Glomerular endothelial cell (primary cell): ENCODE measurements at regions not wholly inside any gene's neighbourhood (a gene's known extent, or its start where the extent isn't known, plus 50 kb on each side); places are given as distances from the start of the nearest gene placed in this dataset.

Experiments
- DNase-seq: peaks from one replicate; pipeline ENCODE4 v3.0.0-alpha.2; 2011; ENCODE audit warnings: low read depth, low spot score; ENCODE audit errors: extremely low read depth

DNA sequence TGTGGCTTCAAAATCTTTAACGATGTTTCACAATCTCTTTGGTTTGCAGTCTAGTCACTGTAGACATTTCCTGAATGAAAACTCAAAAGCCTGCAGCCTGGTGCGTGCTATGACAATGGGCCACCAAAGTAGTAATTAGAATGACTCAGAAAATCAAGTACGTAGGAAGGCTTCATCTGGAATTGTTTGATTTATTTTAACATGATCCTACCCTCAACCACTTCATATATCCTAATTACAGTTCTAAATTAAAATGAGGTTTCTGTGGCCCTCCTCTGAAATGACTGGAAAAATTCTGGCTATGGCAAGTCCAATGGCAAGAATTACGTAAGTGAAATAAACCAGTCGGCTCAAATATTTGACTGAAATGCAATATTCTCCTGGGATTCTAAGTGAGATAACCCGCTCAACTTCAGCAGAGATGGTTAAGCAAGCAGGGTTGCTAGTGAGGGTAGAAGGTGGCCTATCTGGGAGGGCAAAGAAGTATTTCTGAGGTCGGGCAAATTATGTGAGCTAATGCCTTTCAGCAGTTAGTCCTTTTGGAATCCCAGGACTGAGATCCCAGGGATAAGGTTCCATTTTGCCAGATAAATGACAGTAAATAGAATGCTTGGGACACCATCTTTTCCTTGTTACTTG lies 145.6 kb upstream of the MYOCD start:
- DNase-seq: no peak

DNA sequence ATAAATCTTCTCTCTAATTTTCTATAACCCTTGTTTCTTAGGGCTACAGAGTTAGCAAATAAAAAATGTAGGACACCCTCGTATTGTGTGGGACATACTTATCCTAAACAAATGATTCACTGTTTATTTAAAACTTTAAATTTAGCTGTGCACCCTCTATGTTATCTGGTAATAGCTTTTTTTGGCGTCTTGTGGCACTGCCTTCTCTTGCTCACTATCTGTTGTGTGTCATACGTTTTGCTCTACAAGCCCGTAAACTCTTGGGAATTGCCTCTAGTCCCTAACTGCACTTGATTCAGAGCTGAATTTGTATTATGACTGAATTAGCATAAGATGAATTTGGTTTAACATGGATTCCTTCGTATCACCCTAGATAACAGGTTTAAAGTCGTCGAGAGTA lies 144.3 kb upstream of the MYOCD start:
- DNase-seq: no peak

DNA sequence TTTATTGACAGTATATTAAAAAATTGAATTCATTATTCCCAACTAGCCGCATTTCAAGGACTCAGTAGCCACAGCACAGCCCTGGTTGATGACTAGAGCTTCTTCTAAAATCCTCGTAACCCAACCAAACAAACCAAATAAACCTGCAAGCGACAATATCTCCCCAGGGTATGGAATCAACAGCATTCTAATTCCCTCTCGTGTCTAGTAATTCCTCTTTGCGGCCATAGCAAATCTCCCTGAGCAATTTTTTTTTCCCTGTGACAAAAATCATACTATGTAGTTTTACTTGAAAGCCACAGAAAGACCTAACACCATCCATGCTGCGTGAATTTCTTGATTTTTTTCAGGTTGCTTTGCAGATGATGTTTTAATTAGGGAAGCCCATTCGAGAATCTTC lies 143.4 kb upstream of the MYOCD start:
- no peak for DNase-seq

DNA sequence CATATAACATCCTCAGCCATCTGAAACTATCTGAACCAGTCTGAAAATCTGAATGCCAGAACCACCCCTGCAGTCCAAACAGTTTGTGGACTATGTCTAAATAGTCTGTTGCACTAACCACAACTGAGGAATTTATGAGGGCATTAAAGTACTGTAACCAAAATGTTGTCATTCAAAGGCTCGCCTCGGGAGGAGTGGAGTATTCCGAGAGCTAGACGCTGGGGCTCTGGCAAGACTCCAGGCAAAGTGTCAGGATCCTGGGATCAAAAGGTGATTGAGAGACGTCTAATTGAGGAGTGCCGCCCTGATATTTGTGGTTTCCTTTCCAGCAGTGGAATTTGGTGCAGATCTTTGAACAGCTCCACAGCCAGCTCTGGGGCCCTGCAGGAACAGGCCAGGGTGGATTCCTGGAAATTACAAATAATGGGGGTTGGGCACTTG lies 142.9 kb upstream of the MYOCD start:
- DNase-seq: no peak

DNA sequence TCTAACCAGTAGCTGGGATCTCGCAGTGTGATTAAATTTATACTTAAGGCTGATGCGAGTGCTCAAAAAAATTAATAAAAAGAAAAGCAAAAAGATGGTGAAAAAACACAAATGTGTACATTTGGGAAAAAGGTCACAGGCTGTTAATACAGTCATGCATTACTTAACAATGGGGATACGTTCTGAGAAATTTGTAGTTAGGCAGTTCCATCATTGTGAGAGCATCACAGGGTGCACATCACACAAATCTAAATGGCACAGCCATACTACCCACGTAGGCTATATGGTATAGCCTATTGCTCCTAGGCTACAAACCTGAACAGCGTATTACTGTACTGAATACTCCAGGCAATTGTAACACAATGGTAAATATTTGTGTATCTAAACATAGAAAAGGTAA lies 142.4 kb upstream of the MYOCD start:
- DNase-seq: no peak

DNA sequence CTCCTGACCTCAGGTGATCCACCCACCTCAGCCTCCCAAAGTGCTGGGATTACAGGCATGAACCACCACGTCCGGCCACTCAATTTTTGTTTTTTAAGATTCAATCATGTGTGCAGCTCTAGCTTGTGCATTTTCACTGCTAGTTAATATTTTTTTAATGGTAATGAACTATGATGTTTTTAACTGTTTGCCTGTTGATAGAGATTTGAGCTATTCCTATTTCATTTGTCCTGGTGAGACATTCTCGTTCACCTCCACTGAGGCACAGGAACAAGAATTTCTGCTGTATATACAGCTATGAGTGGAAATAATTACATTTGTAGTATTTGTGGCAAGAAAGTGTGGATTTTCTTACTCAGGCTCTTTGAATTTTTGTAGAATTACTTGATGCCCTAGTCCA lies 137.7 kb upstream of the MYOCD start:
- no peak for DNase-seq

DNA sequence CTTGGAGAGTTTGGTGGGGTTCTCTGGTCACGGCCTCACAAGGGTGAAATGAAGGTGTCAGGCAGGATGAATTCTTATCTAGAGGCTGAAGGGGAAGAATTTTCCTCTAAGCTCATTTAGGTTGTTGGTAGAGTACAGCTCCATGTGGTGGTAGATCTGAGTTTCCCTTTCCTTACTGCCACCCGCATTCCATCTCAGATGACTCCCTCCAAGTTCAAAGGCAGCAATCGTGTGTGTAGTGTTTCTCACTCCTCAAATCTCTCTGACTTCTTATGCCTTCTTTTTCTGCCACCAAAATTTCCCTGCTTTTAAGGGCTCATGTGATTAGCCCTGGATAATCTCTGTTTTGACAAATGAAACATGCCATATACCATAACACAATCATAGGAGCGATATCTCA lies 135.5 kb upstream of the MYOCD start:
- DNase-seq: no peak

DNA sequence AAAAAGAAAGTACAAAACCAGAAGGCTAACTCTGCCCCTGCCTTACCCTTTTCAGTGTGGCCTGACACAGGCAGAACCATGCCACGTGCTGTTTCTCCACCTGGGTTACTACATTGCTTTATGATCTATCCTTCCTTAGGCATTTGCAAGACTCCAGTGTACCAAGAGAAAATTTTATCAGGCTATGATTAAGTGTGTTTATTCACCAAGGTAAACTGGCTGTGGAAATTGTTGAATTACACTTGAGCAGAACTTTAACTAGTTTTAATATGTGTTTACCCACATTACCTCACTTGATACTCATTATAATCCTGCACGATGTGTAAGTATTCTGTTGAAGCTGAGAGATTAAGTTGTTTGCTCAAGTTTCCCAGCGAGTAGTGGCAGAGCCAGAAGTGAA lies 129.7 kb upstream of the MYOCD start:
- DNase-seq: no peak

DNA sequence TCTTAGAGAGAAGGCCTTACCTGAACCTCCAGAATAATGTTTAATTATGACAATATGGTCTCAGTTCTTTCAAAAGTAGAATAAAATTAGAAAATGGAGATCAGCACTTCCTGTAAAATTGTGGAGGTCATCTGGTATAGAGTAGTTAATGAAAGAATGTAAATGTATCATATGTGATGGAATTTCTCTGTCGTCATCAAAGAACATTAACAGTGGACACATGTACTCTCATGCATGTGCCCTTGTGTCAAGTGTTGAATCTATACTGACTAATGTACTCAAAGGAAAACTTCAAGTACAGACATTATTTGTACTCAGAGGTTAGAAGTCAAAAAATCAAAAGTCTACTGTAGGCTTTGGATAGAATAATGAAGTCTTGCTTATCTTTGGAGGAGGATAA lies 129.2 kb upstream of the MYOCD start:
- no peak for DNase-seq

DNA sequence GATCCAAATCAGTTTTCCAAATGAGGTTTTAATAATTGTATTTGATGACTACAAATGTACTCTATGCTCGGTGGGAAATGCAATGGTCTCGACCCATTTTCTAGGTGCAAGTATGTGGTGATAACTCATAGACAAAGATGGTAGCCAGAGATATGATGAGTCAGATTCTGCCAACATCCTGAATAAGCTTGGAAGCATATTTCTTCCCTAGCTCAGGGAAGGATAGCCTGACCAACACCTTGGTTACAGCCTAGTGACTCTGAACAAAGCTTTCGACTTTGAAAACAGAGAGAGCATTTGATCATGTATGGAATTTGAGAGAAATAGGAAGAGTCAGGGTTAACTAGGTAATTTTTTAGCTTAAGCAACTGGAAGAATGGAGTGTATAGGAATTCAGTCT lies 128.3 kb upstream of the MYOCD start:
- no peak for DNase-seq

DNA sequence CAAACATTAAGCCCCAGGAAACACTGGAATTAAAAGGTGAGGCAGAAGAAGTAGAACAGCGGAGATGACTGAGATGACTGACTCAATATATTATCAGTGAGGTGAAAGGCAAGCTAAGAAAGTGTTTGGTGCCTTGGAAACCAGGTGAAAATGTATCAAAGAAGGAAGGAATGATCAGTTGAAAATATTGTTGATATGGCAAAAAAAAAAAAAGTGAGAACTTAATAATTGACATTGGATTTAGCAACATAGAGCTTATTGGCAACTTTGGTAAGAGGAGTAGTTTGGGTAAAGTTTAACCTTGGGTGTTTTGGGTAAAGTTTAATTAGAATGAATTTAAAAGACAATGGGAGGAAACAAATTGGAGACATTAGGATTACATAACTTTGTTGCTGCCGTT lies 127.7 kb upstream of the MYOCD start:
- DNase-seq: no peak

DNA sequence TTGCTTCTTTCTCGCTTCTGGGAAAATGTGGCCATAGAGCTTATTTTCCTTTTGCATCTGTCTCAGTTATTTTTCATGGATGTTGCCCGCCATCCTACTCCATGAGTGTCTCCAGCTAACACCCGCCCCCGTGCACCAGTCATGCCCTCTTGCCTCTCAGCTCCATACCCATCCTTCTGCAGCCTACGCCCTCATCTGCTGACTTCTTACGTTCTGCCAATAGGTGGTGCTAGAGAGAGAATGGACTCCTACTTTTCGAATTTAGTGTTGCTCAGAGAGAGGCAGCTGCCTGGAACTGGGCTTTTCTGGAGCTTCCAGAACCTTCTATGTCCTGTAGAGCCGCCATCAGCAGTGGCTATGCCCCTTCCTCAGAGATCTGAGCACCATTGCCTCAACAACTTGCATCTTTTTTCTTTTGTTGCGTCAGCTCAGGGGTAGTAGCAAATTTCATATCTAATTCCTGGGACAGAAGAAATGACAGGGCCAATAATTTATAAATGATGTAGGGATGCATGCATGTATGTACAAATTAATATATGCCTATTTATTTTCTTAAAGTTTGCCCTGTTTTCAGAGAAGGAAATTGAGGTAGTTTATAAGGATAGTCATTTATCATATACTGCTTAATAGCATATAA lies 119.7 kb upstream of the MYOCD start:
- DNase-seq: no peak

DNA sequence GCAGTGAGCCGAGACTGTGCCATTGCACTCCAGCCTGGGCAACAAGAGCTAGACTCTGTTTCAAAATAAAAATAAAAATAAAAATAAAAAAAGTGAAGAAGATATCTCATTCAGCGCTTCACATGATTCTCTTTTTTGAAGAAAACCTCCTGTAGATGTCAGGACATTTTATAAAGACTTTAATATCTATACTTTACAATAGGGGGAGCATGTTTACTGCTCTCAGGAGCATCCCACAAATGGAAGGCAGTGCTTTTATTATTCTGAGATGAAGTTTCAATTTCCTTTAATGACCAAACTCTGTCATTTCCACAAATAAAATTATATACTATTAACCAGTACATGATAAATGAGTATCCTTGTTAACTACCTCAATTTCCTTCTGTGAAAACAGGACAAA lies 118.7 kb upstream of the MYOCD start:
- no peak for DNase-seq

DNA sequence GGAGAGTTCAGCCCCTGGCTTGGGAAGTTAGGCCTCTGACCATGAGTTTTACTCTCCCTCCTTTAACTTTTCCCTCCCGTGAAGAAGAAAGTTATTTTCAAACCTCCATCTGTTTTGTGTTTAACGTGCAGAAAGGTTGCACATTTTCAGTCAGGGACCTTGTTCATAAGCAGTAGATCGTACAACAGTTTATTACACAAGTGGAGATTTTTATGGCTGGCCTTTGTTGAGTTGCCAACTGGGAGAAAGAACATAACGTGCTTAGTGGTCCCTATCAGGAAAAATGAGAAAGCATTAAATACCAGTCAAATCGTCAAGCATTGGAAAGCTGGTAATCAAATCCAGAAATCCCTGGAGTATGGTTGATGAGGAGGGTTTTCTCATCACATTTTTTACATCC lies 117.9 kb upstream of the MYOCD start:
- no peak for DNase-seq

DNA sequence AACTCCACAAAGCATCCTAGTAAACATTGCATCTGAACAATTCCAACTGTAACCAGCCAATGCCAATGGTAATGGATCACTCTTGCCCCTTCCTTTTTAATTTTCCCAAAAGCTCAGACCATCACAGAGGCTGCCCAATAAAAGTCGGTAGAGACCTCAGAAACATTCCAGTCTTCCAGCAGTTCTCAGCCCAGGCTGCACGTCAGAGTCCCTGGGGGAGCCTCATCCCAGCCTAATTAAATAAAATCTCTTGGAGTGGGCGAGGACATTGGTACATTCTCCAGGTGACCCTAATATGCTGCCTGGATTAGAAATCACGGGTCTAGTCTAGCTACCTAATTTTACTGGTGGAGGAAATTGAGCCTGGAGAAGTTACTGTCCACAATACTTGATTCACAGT lies 117.1 kb upstream of the MYOCD start:
- no peak for DNase-seq

DNA sequence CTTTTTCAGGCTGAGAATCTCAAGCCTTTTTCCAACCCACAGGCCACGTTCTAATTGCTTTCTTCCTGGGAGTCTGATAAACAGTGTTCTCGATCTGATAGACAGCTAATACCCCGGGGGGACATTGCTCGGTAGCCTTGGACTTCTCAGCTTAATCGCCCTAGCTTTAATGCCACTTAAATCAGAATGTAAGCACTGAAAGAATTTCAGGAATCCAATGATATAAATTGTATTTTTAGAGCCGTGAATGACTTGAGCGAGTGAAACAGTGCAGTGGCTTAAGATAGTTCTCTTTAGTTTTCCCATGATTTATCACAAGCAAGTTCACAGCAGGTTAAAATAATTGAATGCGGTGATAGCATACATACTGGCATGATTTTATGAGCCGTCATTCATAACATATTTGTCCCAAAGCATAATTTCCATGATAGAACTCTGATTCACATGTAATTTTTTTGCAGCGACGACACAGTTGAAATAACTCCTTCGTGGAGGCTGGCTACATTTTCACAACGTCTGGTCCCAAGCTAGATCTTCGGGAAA lies 116.1 kb upstream of the MYOCD start:
- no peak for DNase-seq

DNA sequence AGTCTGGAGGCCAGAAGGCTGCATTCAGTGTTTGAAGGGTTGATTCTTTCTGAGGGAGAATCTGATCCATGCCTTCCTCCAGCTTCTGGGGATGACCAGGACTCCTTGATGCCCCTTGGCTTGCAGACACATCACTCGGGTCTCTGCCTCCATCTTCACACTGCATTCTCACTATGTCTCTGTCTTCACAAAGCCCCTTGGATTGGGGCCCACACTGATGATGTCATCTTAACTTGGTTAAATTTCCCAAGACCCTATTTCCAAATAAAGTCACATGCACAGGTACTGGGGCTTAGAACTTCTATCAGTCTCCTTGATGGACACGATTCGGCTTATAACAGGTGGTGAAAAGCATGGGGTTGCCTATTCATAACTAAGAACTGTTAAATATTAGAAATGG lies 112.1 kb upstream of the MYOCD start:
- DNase-seq: no peak

DNA sequence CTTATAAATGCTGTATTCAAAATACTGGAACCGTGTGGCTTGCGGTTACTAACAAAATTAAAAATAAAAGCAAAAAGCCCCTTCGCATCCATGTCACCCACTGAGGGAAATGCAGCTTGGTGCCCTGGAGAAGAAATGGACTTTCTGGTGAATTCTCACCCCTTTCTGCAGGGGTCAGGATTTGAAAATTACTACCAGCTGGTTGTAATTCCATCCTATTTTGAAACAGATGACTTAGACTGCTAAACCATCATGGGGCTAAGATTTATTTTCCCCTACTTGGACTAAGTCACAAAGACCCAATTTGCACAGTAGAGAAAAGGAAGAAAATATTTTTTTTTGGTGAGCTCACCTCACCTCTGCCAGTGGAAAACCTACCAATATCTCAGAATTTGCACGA lies 111.4 kb upstream of the MYOCD start:
- DNase-seq: no peak

DNA sequence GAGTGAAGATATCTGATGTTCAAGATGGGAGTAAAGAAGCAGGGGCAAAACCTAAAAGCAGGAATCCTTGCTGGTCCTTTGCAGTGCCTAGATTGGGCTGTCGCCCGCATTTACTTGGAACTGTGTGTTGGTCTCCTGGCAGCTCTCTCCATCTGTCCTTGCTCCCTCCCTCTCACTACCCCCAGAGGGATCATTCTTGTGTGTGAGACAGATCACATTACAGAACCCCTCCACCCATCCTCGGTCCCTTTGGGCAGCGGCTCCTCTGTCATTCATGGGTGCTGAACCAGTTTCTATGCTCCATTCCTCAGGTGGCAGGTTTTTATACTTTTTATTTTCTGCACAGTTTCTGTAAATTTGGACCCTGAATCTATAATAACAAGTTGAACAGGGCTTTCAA lies 99.4 kb upstream of the MYOCD start:
- DNase-seq: no peak

DNA sequence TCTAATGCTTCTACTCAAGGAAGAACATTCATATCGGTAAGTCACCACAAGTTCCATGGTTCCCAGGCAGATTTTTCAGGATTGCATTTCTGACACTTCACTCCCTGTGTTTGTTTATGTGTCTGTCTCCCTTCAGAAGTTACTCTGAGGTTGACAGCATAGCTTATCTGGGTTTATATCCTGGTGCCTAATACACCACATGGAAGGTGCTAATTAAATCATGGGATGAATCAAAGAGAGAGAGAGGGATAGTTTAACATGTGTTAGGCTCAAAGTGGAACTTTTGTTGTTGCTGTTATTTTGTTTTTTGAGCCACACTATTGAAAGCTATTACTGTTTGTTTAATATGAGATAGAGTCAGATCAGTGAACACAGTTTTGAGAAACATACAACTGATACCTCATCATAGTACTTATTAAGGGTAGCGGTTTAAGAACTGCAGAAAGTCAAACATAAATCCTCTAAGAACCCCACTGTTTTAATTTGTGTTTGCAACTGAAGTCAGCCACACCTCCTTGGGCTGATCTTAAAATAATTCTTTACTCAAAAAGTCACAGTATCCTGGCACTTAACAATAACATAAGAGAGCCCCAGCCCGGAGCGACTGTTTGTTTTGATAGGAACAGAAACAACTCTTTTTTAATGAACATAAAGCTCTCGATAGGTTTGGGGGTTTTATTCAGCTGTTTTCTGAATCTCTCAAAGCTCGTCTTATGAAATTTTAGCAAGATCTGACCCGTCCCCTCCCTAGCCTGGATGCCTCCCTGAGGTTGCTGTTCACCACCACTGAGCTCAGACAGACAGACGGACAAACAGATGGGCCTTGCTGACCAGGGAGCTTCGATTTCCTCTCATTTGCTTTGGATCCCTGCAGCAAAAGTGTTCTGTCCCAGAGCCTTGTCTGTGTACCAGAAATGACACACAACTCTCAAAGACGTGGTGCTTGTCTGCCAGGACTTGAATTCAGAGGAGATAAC lies 98.3 kb upstream of the MYOCD start:
- no peak for DNase-seq
